GM13976 (cell line): ENCODE measurements at regions not wholly inside any gene's neighbourhood (a gene's known extent, or its start where the extent isn't known, plus 50 kb on each side); places are given as distances from the start of the nearest gene placed in this dataset.

ENCODE experiments used
- DNase-seq: peaks from one replicate; pipeline ENCODE4 v3.0.0; 2012; ENCODE audit warnings: low spot score
- in situ Hi-C: fragments of 300-500 bp; cut with MboI; formaldehyde crosslinking; loops from one replicate; pipeline ENCODE4 v1.12.0; 2022; ENCODE audit warnings: low sequenced_read_pairs, mixed read lengths, inconsistent platforms; ENCODE audit not compliant: unreplicated experiment
- TF ChIP-seq, protein P1 (sequence below): IDR thresholded peaks from 2 replicates; pipeline ENCODE4 v1.5.1; 2012; ENCODE audit warnings: borderline replicate concordance, mild to moderate bottlenecking; ENCODE audit not compliant: insufficient read depth; ENCODE audit errors: extremely low read depth, missing control alignments, control extremely low read depth

GRCh38 chr6:14379568-14379967, 262.0 kb downstream of the CD83 start:
- no peak for DNase-seq
- in situ Hi-C loops: no loop called here

DNA sequence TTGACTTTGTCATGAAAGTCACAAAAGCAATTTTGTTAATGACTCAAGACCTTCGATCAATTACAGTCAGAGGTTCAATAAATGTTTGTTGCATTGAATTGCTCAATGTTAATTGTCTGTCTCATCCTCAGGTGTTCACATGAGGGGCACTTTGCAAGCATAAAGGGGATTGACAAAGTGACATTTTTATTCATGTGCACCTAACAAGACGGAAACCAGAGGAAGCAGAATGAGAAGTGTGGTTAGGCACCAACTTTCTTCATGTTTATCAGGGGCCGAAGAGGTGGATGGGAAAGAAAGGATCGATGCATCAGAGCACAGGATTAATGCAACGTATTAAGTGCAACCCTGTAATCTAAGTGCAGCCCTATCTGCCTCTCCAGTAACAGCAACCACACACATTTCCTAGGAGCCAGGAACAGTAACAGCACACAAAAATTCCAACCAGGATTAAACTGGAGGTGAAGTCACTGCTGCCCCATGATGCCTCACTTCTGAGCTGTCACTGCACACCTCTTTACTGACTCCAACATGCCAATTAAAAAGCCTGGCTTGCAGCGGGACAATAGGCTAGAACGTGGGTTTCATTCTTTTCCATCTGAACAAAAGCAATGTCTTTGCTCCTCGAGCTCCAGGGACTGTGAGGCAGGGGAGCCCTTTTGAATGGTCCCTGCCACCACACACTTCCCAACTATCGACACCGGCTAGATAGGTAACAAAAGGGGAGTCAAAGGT, 262.7 kb downstream of the CD83 start:
- in situ Hi-C loops: no loop called here
- TF ChIP-seq, protein P1, sequence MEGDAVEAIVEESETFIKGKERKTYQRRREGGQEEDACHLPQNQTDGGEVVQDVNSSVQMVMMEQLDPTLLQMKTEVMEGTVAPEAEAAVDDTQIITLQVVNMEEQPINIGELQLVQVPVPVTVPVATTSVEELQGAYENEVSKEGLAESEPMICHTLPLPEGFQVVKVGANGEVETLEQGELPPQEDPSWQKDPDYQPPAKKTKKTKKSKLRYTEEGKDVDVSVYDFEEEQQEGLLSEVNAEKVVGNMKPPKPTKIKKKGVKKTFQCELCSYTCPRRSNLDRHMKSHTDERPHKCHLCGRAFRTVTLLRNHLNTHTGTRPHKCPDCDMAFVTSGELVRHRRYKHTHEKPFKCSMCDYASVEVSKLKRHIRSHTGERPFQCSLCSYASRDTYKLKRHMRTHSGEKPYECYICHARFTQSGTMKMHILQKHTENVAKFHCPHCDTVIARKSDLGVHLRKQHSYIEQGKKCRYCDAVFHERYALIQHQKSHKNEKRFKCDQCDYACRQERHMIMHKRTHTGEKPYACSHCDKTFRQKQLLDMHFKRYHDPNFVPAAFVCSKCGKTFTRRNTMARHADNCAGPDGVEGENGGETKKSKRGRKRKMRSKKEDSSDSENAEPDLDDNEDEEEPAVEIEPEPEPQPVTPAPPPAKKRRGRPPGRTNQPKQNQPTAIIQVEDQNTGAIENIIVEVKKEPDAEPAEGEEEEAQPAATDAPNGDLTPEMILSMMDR: no peak
- no peak for DNase-seq

More at GRCh38 chr6:14379568-14379967, 262.0 kb downstream of the CD83 start:
- TF ChIP-seq, protein P1: no peak

GRCh38 chr6:14380901-14381828, 263.6 kb downstream of the CD83 start:
- TF ChIP-seq, protein P1: no peak
- no peak for DNase-seq
- in situ Hi-C loops: no loop called here

- TF ChIP-seq, protein P1: no peak
- DNase-seq: no peak
- in situ Hi-C loops: no loop called here
Measured at GRCh38 chr6:14381829-14382677, 264.5 kb downstream of the CD83 start.

DNA sequence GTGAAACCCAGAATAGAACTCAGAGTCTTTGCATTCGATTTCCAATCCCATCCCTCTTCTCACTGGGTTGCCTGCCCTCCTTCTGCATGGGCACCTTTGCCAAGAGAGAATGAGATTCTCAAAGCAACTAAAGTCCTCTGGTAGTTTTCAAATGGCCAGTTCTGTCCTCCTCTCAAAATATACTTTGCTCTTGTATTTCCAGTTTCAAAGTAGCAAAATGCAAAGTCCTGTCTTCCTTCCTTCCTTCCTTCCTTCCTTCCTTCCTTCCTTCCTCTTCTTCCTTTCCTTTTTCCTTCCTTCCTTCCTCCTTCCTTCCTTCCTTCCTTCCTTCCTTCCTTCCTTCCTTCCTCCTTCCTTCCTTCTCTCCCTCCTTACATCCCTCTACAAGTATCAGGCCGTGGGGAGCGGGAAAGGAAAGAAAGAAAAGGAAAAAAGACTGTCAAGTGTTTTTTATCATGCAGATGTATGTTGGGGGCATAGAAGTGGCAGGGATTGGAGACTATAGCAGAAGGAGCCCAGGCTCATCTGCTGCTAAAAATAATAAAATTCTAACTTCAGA, 265.2 kb downstream of the CD83 start:
- TF ChIP-seq, protein P1: no peak
- no peak for DNase-seq
- in situ Hi-C loops: no loop called here
